H1 (cell line): ENCODE measurements at regions not wholly inside any gene's neighbourhood (a gene's known extent, or its start where the extent isn't known, plus 50 kb on each side); places are given as distances from the start of the nearest gene placed in this dataset.
A peak's percentile ranks its signal among the peaks of the same experiment; 100 is the strongest.

Source experiments
- BRCA1 ChIP-seq: IDR thresholded peaks from 2 replicates; pipeline ENCODE4 v1.6.1; 2012; ENCODE audit warnings: low read depth, low read length, improper control_type of control experiment
- MAFK ChIP-seq: IDR thresholded peaks from 2 replicates; pipeline ENCODE4 v1.6.1; 2012; ENCODE audit warnings: low read depth, mild to moderate bottlenecking, improper control_type of control experiment, low read length
- RBBP5 ChIP-seq: IDR thresholded peaks from 2 replicates; pipeline ENCODE4 v1.7.1; 2012; ENCODE audit warnings: low read depth, mild to moderate bottlenecking, inconsistent platforms, low read length, moderate library complexity, borderline replicate concordance
- SAP30 ChIP-seq: fragments of 300-600 bp; sonication (generic); IDR thresholded peaks from 2 replicates; pipeline ENCODE4 v1.7.1; 2012; ENCODE audit warnings: low read length, moderate library complexity, mild to moderate bottlenecking, inconsistent platforms; ENCODE audit not compliant: insufficient read depth, insufficient replicate concordance
- SRF ChIP-seq: IDR thresholded peaks from 2 replicates; pipeline ENCODE4 v1.6.1; 2011; ENCODE audit warnings: mild to moderate bottlenecking, low read depth, low read length, moderate library complexity

DNA sequence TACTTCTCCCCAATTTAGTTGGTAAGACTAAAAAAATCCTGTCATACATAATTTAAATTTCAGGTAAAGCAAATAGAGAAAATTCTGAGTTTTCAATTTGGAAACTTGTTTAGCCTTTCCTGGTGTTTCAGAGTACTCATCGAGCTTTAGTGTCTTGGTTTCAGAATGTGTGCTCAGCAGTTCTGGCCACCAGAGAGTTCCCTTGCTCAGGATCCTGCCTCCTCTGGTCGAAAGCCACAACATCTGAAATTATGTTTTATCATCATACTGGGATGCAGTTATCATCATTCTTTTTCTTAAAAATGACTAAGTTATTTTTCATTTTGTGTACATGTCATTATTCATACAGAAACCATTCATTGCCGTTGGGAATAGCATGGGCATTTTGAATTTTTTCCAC is 263.2 kb upstream of the SPRY2 start (continued):
- TF ChIP-seq SAP30 = no peak
- TF ChIP-seq RBBP5 = no peak
- no peak for TF ChIP-seq BRCA1
- no peak for TF ChIP-seq SRF
- 0 out of 2 replicates have a peak, but pooled peaks have one; percentile 21 for TF ChIP-seq MAFK
